GM19328 (cell line): ENCODE measurements at regions not wholly inside any gene's neighbourhood (a gene's known extent, or its start where the extent isn't known, plus 50 kb on each side); places are given as distances from the start of the nearest gene placed in this dataset.
"Not testable (repeated sequence)": the region's sequence is repeated elsewhere in the genome, so short reads cannot be mapped to it uniquely, and the experiment has no call there.

Source experiments
- ATAC-seq: cut with Tn5 transposase; IDR thresholded peaks from one replicate; pipeline ENCODE4 v1.9.1; 2021; ENCODE audit warnings: mild to moderate bottlenecking, moderate library complexity; ENCODE audit not compliant: unreplicated experiment

GRCh38 chr3:95227092-95227491 is 1164.2 kb downstream of the NSUN3 start:
- ATAC-seq: no peak

- no peak for ATAC-seq
These were observed 1165.6 kb downstream of the NSUN3 start for GRCh38 chr3:95228416-95228815.

- no peak for ATAC-seq
These were observed 1173.1 kb downstream of the NSUN3 start for GRCh38 chr3:95235916-95236315.

- no peak for ATAC-seq
These were observed 1174.9 kb downstream of the NSUN3 start for GRCh38 chr3:95237783-95238182.

GRCh38 chr3:95240395-95240794 is 1177.5 kb downstream of the NSUN3 start:
- ATAC-seq: no peak

GRCh38 chr3:95241256-95241655 is 1178.4 kb downstream of the NSUN3 start:
- not testable (repeated sequence) for ATAC-seq

- ATAC-seq: no peak
These were observed 1183.6 kb downstream of the NSUN3 start for GRCh38 chr3:95246413-95246812.

- ATAC-seq: no peak
These were observed 1191.2 kb downstream of the NSUN3 start for GRCh38 chr3:95254061-95254460.

- no peak for ATAC-seq
These were observed 1191.9 kb downstream of the NSUN3 start for GRCh38 chr3:95254758-95255157.

- ATAC-seq: no peak
These were observed 1202.3 kb downstream of the NSUN3 start for GRCh38 chr3:95265129-95265528.

GRCh38 chr3:95271395-95271794 is 1208.5 kb downstream of the NSUN3 start:
- no peak for ATAC-seq

- ATAC-seq: no peak
These were observed 1209.3 kb downstream of the NSUN3 start for GRCh38 chr3:95272166-95272565.

GRCh38 chr3:95272781-95273180 is 1209.9 kb downstream of the NSUN3 start:
- no peak for ATAC-seq

- ATAC-seq: no peak
These were observed 1214.8 kb downstream of the NSUN3 start for GRCh38 chr3:95277613-95278012.

GRCh38 chr3:95280711-95281352 is 1218.0 kb downstream of the NSUN3 start:
- ATAC-seq: no peak

- no peak for ATAC-seq
These were observed 1226.4 kb downstream of the NSUN3 start for GRCh38 chr3:95289295-95289694.

- no peak for ATAC-seq
These were observed 1234.7 kb downstream of the NSUN3 start for GRCh38 chr3:95297581-95297980.

- ATAC-seq: no peak
These were observed 1239.2 kb downstream of the NSUN3 start for GRCh38 chr3:95302044-95302443.

GRCh38 chr3:95310560-95310959 is 1247.7 kb downstream of the NSUN3 start:
- ATAC-seq: no peak

GRCh38 chr3:95311272-95311671 is 1248.4 kb downstream of the NSUN3 start:
- ATAC-seq: no peak

GRCh38 chr3:95312650-95313049 is 1249.8 kb downstream of the NSUN3 start:
- ATAC-seq: no peak

GRCh38 chr3:95319921-95320494 is 1257.1 kb downstream of the NSUN3 start:
- ATAC-seq: no peak

GRCh38 chr3:95327478-95327877 is 1264.6 kb downstream of the NSUN3 start:
- ATAC-seq: no peak
